HuH-7.5 (cell line): ENCODE measurements at regions not wholly inside any gene's neighbourhood (a gene's known extent, or its start where the extent isn't known, plus 50 kb on each side); places are given as distances from the start of the nearest gene placed in this dataset.

ENCODE experiments used
- DNase-seq: peaks from one replicate; pipeline ENCODE4 v3.0.0; 2011; ENCODE audit warnings: low spot score

DNA sequence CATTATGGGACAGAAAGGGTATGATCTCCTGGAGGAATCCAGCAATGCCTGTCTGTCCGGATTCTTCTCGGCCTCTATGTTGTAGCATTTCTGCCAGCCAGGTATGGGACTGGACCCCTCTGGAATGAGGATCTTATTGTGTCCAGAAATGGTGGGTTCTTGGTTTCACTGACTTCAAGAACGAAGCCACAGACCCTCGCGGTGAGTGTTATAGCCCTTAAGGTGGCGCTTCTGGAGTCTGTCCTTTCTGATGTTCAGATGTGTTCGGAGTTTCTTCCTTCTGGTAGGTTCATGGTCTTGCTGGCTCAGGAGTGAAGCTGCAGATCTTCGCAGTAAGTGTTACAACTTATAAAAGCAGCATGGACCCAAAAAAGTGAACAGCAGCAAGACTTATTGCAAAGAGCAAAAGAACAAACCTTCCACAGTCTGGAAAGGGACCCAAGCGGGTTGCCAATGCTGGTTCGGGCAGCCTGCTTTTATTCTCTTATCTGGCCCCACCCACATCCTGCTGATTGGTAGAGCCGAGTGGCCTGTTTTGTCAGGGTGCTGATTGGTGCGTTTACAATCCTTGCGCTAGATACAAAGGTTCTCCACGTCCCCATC lies 62.3 kb upstream of the IER3 start:
- DNase-seq = no peak

DNA sequence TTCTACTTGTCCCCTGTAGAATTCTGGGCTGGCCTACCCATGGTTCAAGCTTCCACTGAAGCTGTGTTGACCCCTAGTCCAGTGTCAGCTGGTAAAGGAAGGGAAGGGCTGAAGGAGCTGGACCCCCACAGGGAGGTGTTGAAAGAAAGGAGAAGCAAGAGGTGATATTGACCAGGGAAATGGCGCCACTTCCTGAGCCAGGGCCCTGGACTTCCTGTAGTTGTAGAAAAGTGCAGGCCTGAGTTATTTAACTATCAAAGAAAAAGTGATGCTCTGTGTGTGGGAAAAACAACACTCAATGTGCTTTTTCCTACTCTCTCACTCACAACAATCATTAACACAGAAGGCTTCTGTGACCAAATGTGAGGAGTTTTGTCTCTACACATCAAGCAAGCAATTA lies 60.0 kb upstream of the IER3 start:
- DNase-seq = no peak

DNA sequence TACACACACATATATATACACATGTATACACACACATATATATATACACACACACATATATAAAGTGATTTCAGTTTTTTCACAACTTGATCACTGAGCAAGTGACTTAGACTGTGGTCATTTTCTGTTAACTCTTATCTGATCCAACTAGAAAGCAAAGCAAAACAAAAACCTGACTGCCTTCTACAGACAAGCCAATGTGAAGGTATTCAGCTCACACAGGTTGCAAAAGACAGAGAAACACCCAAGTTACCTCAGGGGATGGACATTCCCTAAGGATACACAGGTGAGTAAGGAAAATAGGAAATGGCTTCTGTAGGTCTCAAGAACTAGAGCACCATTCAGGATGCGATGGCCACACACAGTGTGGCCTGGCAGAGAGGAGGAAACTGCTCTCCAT lies 58.4 kb upstream of the IER3 start:
- DNase-seq = no peak

DNA sequence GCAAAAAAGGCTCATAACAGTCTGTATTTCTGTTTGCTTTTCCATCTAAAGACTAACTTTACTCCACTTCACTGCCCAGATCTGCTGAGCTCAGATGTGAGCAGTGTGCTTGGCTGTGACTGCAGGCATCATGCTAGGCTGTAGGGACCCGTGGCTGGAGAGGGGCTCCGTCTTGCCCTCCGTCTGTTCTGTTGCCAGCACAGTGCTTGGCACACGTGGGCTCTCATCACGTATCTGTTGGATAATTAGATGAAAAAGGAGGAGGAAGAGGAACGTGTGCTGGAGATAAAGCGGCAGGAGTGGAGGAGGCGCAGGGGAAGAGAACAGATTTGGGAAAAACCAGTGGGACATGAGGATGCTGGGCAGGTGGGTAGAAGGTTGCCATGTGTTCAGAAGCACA lies 57.6 kb upstream of the IER3 start:
- no peak for DNase-seq

DNA sequence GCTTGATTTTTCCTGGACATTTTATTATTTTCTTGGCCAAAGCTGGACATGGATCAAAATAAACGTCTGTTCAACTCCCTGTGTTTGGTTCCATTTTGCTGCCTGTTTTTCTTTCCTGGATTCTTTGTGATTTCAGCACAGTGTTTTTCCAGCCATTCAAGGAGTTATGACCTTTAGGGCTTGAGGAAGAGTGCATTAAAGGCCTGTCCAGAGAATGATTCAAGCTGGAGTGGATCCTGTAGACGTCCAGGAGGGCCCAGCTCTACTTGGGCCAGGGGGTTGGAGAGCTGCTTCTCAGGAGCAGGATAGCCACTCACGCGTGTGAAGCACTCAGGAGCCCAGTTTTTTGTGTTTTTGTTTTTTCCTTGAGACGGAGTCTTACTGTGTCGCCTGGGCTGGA lies 56.5 kb upstream of the IER3 start:
- DNase-seq = no peak

DNA sequence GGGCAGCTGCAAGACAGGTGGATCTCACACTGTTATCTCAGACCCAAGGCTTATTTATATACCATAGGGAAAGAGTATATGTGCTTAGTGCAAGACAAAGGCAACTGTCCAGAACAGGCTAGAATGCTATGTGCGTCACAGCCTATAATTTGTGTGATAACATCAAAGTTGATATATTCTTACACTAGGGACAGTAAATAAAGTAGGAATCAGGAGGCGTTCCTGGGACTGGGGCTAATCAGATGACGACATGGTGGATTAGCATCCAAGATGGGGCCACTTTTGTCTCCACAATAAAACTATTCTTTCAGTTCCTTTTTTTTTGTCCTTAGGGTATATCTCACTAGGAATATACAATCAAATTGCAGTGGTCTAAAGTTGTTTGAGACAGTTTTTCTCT lies 54.9 kb upstream of the IER3 start:
- DNase-seq = no peak

DNA sequence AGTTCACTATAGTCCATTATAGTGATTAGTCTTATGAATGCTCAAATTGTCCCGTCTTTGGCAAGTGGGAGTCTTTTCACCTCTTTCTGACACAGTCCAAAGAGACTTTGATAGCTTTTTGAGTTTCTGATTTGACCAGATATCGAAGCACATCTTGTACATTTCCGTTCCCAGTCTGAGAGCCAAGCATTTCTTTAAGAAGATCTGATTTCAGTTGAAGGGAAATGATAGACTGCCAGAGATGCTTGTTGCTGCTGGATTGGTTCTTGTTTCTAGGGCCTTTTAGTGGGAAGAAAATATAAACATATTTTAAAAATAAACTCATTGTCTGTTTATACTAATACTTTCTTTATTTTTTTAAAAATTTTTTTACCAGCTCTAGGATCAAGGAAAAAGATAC lies 54.1 kb upstream of the IER3 start:
- no peak for DNase-seq

DNA sequence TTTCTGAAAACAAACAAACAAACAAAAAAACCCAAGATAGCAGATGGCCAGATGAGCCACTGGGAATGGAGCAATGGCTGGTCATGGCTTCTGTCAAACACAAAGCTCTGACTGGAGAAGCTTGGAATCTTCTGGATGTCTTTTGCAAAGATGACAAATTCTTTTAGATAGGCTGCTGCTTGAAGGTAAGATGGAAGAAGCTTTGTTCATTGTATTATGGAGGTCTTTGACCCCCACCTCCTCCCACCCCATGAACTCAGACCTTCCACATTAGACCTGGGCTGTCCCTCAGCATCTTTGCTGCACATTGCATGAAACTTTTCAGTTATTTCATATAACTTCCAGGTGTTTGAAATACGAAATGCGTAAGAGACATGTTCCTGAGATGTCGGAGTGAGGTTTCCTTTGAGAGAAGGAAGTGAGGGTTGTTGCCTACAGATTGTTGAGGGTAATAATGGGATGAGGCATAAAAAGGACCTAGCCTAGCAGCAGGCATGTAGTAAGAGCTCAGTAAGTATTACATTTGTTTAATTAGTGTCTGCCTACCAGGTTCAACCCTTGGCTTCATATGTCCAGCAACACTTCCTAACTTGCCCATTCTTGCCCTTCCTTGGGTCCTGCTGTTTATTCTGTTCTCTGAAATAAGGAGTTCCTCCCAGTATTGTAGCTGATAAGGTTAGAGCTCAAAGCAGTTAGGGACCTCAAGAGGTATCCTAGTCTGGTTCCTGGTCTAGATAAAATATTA lies 51.4 kb upstream of the IER3 start:
- DNase-seq = no peak
